Islet of Langerhans (tissue), 1 donor: ENCODE measurements at regions not wholly inside any gene's neighbourhood (a gene's known extent, or its start where the extent isn't known, plus 50 kb on each side); places are given as distances from the start of the nearest gene placed in this dataset.

ENCODE experiments used
- FAIRE-seq: peaks from one replicate; lab custom pipeline; 2011; peaks lifted over from hg19 to GRCh38; lab: Jason Lieb, UNC

- no peak for FAIRE-seq
Observed at GRCh38 chr14:51396222-51396815, 156.3 kb downstream of the TMX1 start.

DNA sequence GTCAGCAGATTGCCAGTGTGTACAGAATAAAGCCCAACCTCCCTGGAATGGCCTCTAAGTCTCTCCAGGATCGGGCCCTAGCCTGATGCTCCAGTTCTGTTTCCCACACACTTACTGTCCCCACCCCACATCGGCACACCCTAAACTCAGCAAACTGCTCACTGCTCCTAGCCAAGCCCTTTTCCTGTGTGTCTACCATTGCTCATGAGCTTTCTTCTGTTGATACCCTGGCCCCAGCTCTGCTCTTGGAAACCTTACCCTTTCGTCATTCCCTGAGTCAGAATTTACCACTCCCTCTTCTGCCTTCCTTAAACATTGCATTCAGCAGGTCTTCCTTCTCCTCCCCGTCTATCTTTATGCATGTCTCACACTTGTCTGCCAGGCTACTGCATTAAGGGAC is 158.9 kb downstream of the TMX1 start:
- FAIRE-seq = no peak

- FAIRE-seq = no peak
Observed at GRCh38 chr14:51400139-51400538, 160.1 kb downstream of the TMX1 start.

DNA sequence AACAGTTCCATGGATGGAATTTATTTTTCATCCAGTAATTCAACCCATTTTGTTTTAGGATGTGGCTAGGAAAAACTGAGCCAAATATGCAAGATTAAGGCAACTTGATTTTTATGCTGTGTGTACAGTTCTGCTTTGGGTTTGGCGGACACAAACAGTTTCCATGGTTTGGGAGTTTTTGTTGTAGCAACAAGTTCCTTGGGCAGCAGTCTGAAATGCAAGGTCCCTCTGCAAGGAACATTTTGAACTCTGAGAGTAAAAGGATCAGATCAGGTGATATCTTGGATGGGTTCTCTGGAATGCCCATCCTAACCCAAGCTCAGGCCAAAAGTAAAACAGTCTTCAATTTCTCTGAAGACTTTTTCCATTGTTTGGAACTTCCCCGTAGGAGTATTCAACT is 161.2 kb downstream of the TMX1 start:
- FAIRE-seq = no peak

- FAIRE-seq = no peak
Observed at GRCh38 chr14:51401756-51402155, 161.7 kb downstream of the TMX1 start.

DNA sequence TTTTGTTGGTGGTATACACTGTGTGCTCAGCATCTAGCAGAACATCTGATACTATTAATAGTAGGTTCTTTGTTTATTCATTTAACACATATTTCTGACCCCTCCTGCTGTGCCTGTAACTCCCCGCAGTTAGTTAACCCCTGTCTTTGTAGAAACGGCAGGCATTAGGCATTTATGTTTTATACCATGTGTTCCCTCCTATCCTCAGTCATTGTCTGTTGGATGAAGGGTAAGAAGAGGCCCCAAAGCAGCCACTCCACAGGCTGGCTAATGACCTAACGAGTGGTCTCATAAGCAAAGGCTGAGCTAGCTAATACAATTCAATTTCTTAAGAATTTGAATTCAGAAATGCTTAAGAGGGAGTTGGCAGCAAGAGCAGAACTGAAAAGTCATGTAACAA is 170.8 kb downstream of the TMX1 start:
- FAIRE-seq = no peak

DNA sequence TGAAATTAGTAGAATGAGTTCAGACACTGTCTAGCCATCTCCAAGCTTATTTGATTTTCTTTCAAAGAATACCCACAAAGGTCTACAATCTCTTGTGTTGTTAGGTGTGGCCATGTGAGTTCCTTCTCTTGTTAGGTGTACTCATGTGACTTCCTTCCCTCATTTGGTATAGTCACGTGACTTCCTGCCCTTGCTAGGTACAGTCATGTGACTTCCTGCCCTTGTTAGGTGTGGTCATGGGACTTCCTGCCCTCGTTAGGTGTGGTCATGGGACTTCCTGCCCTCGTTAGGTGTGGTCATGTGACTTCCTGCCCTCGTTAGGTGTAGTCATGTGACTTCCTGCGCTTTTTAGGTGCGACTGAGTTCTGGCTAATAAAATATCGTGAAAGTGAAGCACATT is 179.6 kb downstream of the TMX1 start:
- no peak for FAIRE-seq

DNA sequence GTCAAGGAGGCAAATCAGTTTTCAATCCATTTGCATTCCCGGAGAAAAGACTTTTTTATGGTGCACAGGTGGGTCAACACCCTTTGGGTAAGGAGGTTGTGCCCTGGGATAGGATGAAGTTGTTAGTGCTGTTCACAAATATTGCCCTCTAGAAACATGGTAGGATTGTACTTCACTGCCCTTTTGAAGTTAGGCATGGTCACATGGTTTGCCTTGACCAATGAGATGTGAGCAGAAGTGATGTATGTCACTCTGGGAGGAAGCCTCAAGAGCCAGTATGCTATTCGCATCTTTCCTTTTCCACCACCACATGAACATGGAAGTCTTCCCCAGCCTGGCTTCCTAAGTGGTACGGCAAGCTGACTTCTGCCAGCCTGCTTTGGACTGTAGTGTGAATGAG is 182.7 kb downstream of the TMX1 start:
- FAIRE-seq = no peak

GRCh38 chr14:51424041-51424440 is 184.0 kb downstream of the TMX1 start:
- no peak for FAIRE-seq

- FAIRE-seq = no peak
Observed at GRCh38 chr14:51424561-51425251, 184.7 kb downstream of the TMX1 start.

GRCh38 chr14:51428981-51429380 is 188.9 kb downstream of the TMX1 start:
- no peak for FAIRE-seq

GRCh38 chr14:51430079-51430478 is 190.0 kb downstream of the TMX1 start:
- no peak for FAIRE-seq

- no peak for FAIRE-seq
Observed at GRCh38 chr14:51430633-51431032, 190.6 kb downstream of the TMX1 start.

GRCh38 chr14:51431033-51431709 is 191.1 kb downstream of the TMX1 start:
- FAIRE-seq = no peak

- no peak for FAIRE-seq
Observed at GRCh38 chr14:51431741-51432140, 191.7 kb downstream of the TMX1 start.

GRCh38 chr14:51432302-51432948 is 192.4 kb downstream of the TMX1 start:
- FAIRE-seq = no peak

GRCh38 chr14:51436630-51437029 is 196.6 kb downstream of the TMX1 start:
- no peak for FAIRE-seq

- FAIRE-seq = no peak
Observed at GRCh38 chr14:51439896-51440295, 199.8 kb downstream of the TMX1 start.

- no peak for FAIRE-seq
Observed at GRCh38 chr14:51441001-51441400, 201.0 kb downstream of the TMX1 start.

GRCh38 chr14:51442513-51443175 is 202.6 kb downstream of the TMX1 start:
- FAIRE-seq = no peak

DNA sequence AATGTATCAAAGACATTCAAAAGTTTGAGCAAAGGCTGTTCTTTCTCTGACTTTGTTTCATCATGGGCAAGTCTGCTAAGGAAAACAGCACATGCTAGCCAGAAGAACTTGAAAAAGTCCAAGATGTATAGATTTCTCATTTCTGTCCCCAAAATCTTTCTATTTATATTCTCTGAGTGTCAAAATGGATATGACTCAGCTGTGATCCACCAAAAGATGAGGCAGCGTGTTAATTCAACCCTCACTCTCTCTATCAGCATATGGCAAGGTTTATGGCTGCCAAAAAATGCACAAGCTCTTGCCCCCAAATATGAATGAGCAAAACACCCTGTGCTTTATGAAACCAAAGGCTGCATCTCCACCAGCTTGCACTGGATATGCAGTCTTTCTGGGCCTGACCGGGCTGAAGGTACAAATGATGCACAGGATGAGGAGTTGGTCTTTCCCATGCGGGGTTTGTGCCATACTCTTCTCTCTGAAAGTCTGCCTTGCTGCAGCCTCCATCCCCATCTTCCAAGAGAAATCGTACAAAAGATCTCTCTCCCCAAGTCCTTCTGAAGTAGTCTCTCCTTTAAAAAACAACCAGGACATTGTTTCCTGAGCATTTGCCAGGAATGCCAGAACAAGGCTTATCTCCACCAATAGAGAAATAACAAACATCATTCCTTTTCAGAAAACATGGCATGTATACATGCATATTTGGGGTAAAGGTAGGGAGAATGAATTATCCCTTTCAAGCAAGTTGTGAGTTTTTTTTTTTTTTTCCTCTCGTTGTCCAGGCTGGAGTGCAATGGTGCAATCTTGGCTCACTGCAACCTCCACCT is 203.4 kb downstream of the TMX1 start:
- FAIRE-seq = no peak
